ENCODE measurements at regions not wholly inside any gene's neighbourhood (a gene's known extent, or its start where the extent isn't known, plus 50 kb on each side); places are given as distances from the start of the nearest gene placed in this dataset.

GRCh38 chr6:8655670-8656454, 220.5 kb upstream of the SLC35B3 start:
- H3K36me3 ChIP-seq (ENCODE audit: low read depth): no peaks in the 10 kb centered on the region
- no peak for ATAC-seq
- H3K4me3 ChIP-seq: no peak overlapping the region
- TF ChIP-seq CTCF (IDR thresholded peaks at IDR 0.05): no peak
- no peak for DNase-seq
- intact Hi-C loops (cut with DNase I, micrococcal nuclease): no loop called here
- no peaks in the 10 kb centered on the region for H3K4me1 ChIP-seq (ENCODE audit: low read depth)
- H3K9me3 ChIP-seq: no peaks in the 10 kb centered on the region

- Histone ChIP-seq H3K36me3 (ENCODE audit: low read depth) (no peaks in the 10 kb centered on the region), H3K9me3 (peaks cover 4% of the 10 kb centered on the region), H3K4me1 (ENCODE audit: low read depth) (no peaks in the 10 kb centered on the region), H3K4me3 (no peak overlapping the region)
- ATAC-seq: no peak
- DNase-seq: no peak
- TF ChIP-seq CTCF (IDR thresholded peaks at IDR 0.05): no peak
- intact Hi-C loops (cut with DNase I, micrococcal nuclease): no loop called here
These were observed 217.4 kb upstream of the SLC35B3 start for GRCh38 chr6:8652710-8653109.

- no peaks in the 10 kb centered on the region for H3K4me1 ChIP-seq (ENCODE audit: low read depth)
- H3K9me3 ChIP-seq: peaks cover 4% of the 10 kb centered on the region
- no peak for TF ChIP-seq CTCF (IDR thresholded peaks at IDR 0.05)
- intact Hi-C loops (cut with DNase I, micrococcal nuclease): no loop called here
- H3K4me3 ChIP-seq: no peak overlapping the region
- ATAC-seq (no peak), DNase-seq (no peak)
- no peaks in the 10 kb centered on the region for H3K36me3 ChIP-seq (ENCODE audit: low read depth)
These were observed 216.7 kb upstream of the SLC35B3 start for GRCh38 chr6:8651998-8652397.

GRCh38 chr6:8645212-8645611, 209.9 kb upstream of the SLC35B3 start:
- intact Hi-C loops (cut with DNase I, micrococcal nuclease): no loop called here
- DNase-seq (no peak), ATAC-seq (no peak)
- TF ChIP-seq CTCF (IDR thresholded peaks at IDR 0.05): no peak
- no peaks in the 10 kb centered on the region for H3K36me3 ChIP-seq (ENCODE audit: low read depth)
- H3K9me3 ChIP-seq: peaks cover 4% of the 10 kb centered on the region
- no peaks in the 10 kb centered on the region for H3K4me1 ChIP-seq (ENCODE audit: low read depth)
- H3K4me3 ChIP-seq: no peak overlapping the region

- Histone ChIP-seq H3K4me1 (ENCODE audit: low read depth) (no peaks in the 10 kb centered on the region), H3K36me3 (ENCODE audit: low read depth) (no peaks in the 10 kb centered on the region), H3K9me3 (peaks cover 2% of the 10 kb centered on the region), H3K4me3 (no peak overlapping the region)
- intact Hi-C loops (cut with DNase I, micrococcal nuclease): no loop called here
- DNase-seq (no peak), ATAC-seq (no peak)
- TF ChIP-seq CTCF (IDR thresholded peaks at IDR 0.05): no peak
These were observed 209.0 kb upstream of the SLC35B3 start for GRCh38 chr6:8644306-8644705.
